Activated T-helper 17 cell treated with anti-CD3 and anti-CD28 coated beads, Interleukin-2, amount 50 U/mL, for 72 hours (primary cell): ENCODE measurements at regions not wholly inside any gene's neighbourhood (a gene's known extent, or its start where the extent isn't known, plus 50 kb on each side); places are given as distances from the start of the nearest gene placed in this dataset.

Experiments used
- ATAC-seq: fragments of 150-1000 bp; cut with Tn5 transposase; replicated peaks from 2 replicates; pipeline ENCODE4 v1.10.0; 2021; ENCODE audit warnings: mild to moderate bottlenecking, moderate library complexity
- H3K27ac Mint-ChIP-seq: one replicate; pipeline ENCODE4 v1.8.0; 2022; ENCODE audit warnings: mixed read lengths
- H3K27me3 Mint-ChIP-seq: one replicate; pipeline ENCODE4 v1.8.0; 2022; ENCODE audit warnings: mixed read lengths
- H3K36me3 Mint-ChIP-seq: one replicate; pipeline ENCODE4 v1.8.0; 2022; ENCODE audit warnings: low read depth, mild to moderate bottlenecking, mixed read lengths
- H3K4me1 Mint-ChIP-seq: one replicate; pipeline ENCODE4 v1.8.0; 2022; ENCODE audit warnings: mixed read lengths
- H3K4me3 Mint-ChIP-seq: one replicate; pipeline ENCODE4 v1.8.0; 2022; ENCODE audit warnings: mild to moderate bottlenecking, mixed read lengths
- H3K9me3 Mint-ChIP-seq: one replicate; pipeline ENCODE4 v1.8.0; 2022; ENCODE audit warnings: mixed read lengths

DNA sequence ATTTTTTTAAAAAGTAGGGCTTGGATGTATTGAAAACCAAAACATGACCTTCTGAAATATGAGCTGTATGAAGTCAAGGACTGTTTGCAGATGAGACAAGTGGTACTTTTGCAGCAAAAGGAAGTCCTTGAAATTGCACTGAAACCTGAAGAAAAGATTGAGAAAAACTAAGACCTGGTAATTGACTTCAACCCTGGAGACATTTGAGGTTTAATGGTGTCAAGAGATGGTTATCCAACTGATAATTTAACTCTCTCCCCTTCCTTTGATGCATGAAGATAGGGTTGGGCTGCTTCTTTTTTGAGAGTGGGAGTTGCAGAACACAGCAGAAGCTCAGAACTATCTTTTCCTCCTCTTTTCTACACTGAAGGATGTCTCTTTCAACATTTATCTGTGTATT lies 180.9 kb upstream of the DTNBP1 start:
- no peak for ATAC-seq
- H3K27me3 Mint-ChIP-seq = peaks cover 3% of the 10 kb centered on the region

GRCh38 chr6:15843226-15843625 lies 180.4 kb upstream of the DTNBP1 start:
- Mint-ChIP-seq H3K27ac (no peak overlapping the region), H3K9me3 (no peaks in the 10 kb centered on the region), H3K36me3 (no peaks in the 10 kb centered on the region), H3K4me1 (no peaks in the 10 kb centered on the region), H3K4me3 (no peak overlapping the region), H3K27me3 (peaks cover 3% of the 10 kb centered on the region)
- no peak for ATAC-seq

More for the DNA sequence above, 180.9 kb upstream of the DTNBP1 start:
- Mint-ChIP-seq H3K36me3 (no peaks in the 10 kb centered on the region), H3K9me3 (no peaks in the 10 kb centered on the region), H3K4me3 (no peak overlapping the region), H3K4me1 (no peaks in the 10 kb centered on the region), H3K27ac (no peak overlapping the region)

- Mint-ChIP-seq H3K9me3 (no peaks in the 10 kb centered on the region), H3K36me3 (no peaks in the 10 kb centered on the region), H3K27me3 (peaks cover 3% of the 10 kb centered on the region), H3K4me1 (no peaks in the 10 kb centered on the region), H3K27ac (no peak overlapping the region), H3K4me3 (no peak overlapping the region)
- ATAC-seq = no peak
These were observed 179.9 kb upstream of the DTNBP1 start for GRCh38 chr6:15842727-15843117.

DNA sequence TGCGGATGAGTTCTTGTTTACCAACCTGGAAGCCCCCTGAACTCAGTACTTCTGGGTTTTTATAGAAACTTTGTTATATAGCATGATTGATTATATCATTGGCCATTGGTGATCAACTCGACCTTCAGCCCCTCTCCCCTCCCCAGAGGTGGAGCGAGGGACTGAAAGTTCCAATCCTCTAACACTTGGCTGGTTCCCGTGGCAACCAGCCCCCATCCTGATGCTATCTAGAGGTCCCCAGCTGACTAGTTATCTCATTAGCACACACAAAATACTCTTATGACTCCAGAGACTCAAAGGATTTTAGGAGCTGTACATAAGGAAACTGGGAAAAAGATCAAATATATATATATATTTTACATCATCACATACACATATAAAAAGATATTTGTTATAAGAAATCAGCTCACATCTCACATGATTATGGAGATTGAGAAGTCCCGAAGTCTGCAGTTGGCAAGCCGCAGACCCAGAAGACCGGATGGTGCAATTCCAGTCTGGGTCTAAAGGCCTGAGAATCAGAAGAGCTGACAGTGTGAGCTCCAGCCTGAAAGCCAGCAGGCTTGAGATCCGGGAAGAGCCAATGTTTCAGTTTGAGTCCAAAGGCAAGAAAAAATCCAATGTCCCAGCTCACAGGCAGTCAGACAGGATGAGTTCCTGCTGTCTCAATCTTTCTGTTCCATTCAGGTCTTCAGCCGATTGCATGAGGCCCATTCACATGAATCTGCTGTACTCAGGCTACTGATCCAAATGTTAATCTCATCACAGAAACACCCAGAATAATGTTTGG lies 179.3 kb upstream of the DTNBP1 start:
- Mint-ChIP-seq H3K4me1 (no peaks in the 10 kb centered on the region), H3K4me3 (no peak overlapping the region), H3K9me3 (no peaks in the 10 kb centered on the region), H3K36me3 (no peaks in the 10 kb centered on the region), H3K27me3 (peaks cover 3% of the 10 kb centered on the region), H3K27ac (no peak overlapping the region)
- no peak for ATAC-seq

DNA sequence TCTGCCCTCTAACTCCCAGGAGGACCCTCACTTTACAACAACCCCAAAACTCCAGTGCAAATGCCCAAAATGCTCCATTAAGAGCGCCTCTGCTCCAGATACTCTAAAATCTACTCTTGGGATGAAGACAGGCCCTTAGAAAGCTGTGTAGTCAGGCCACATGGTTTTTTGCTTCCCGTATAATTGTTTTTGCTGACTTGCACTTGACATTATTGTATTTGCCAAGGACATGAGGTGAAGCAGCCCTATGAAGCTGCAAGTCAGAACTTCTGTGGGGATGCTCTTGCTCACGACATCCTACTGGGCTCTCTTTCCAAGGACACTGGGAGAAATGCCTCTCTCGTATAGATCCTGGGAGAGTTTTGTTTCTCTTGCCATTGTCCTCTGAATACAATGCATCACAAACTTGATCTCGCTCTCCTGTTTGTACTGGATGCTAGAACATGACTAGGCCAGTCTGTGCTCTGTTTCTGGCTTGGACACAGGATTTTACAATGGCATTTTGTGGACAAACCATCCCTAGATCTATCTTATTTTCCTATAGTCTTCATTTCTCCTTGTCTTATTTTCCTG lies 177.2 kb upstream of the DTNBP1 start:
- no peak overlapping the region for H3K4me3 Mint-ChIP-seq
- H3K4me1 Mint-ChIP-seq = no peaks in the 10 kb centered on the region
- no peaks in the 10 kb centered on the region for H3K36me3 Mint-ChIP-seq
- H3K27me3 Mint-ChIP-seq = peaks cover 7% of the 10 kb centered on the region
- H3K27ac Mint-ChIP-seq = no peak overlapping the region
- H3K9me3 Mint-ChIP-seq = no peaks in the 10 kb centered on the region
- no peak for ATAC-seq

- H3K27me3 Mint-ChIP-seq = peaks cover 7% of the 10 kb centered on the region
- H3K4me3 Mint-ChIP-seq = no peak overlapping the region
- no peak overlapping the region for H3K27ac Mint-ChIP-seq
- H3K4me1 Mint-ChIP-seq = no peaks in the 10 kb centered on the region
- ATAC-seq = no peak
- H3K9me3 Mint-ChIP-seq = no peaks in the 10 kb centered on the region
- no peaks in the 10 kb centered on the region for H3K36me3 Mint-ChIP-seq
These were observed 174.4 kb upstream of the DTNBP1 start for GRCh38 chr6:15837205-15837604.

- Mint-ChIP-seq H3K27me3 (peaks cover 4% of the 10 kb centered on the region), H3K4me1 (no peaks in the 10 kb centered on the region), H3K4me3 (no peak overlapping the region), H3K9me3 (no peaks in the 10 kb centered on the region), H3K36me3 (no peaks in the 10 kb centered on the region), H3K27ac (no peak overlapping the region)
- no peak for ATAC-seq
These were observed 170.0 kb upstream of the DTNBP1 start for GRCh38 chr6:15832841-15833240.

GRCh38 chr6:15829156-15829555 lies 166.3 kb upstream of the DTNBP1 start:
- Mint-ChIP-seq H3K4me1 (no peaks in the 10 kb centered on the region), H3K27me3 (peaks cover 12% of the 10 kb centered on the region), H3K4me3 (no peak overlapping the region), H3K36me3 (no peaks in the 10 kb centered on the region), H3K9me3 (no peaks in the 10 kb centered on the region), H3K27ac (no peak overlapping the region)
- ATAC-seq = no peak

GRCh38 chr6:15827496-15828255 lies 164.8 kb upstream of the DTNBP1 start:
- ATAC-seq = no peak
- Mint-ChIP-seq H3K27me3 (peaks cover 23% of the 10 kb centered on the region), H3K9me3 (no peaks in the 10 kb centered on the region), H3K36me3 (no peaks in the 10 kb centered on the region), H3K27ac (no peak overlapping the region), H3K4me1 (no peaks in the 10 kb centered on the region), H3K4me3 (no peak overlapping the region)

- Mint-ChIP-seq H3K27ac (no peak overlapping the region), H3K36me3 (no peaks in the 10 kb centered on the region), H3K27me3 (peaks cover 23% of the 10 kb centered on the region), H3K4me1 (no peaks in the 10 kb centered on the region), H3K4me3 (no peak overlapping the region), H3K9me3 (no peaks in the 10 kb centered on the region)
- no peak for ATAC-seq
These were observed 164.0 kb upstream of the DTNBP1 start for GRCh38 chr6:15826814-15827318.

DNA sequence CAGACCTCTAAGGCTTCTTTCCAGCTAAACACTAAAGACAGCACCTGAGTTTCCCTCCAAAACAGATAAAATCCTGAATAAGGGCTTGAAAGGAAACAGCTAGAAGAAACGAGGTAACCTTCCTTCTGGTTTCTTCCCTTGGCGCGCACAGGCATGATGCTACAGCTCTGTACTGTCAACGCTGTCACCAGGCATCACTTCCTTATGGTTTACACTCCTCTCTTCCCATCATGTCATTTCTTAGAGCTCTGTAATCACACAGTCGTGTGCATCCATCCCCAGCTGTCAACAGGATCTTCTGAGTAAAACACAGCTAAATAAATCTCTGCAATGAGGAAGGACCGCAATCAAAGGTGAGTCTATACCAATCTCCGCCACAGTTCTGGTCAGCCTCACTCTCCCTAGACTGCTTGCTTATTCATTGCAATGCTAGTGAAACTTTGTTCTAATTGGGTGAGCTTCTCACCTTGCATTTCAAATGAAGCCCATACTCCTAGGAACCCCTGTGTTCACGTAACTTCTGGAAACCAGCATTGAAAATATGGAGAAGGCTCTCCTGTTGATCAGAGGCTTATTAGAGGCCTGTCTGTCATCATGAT lies 162.6 kb upstream of the DTNBP1 start:
- no peaks in the 10 kb centered on the region for H3K9me3 Mint-ChIP-seq
- H3K4me1 Mint-ChIP-seq = no peaks in the 10 kb centered on the region
- no peak overlapping the region for H3K27ac Mint-ChIP-seq
- no peaks in the 10 kb centered on the region for H3K36me3 Mint-ChIP-seq
- H3K4me3 Mint-ChIP-seq = no peak overlapping the region
- peaks cover 28% of the 10 kb centered on the region for H3K27me3 Mint-ChIP-seq
- no peak for ATAC-seq

- Mint-ChIP-seq H3K9me3 (no peaks in the 10 kb centered on the region), H3K4me3 (no peak overlapping the region), H3K36me3 (no peaks in the 10 kb centered on the region), H3K27ac (no peak overlapping the region), H3K4me1 (no peaks in the 10 kb centered on the region), H3K27me3 (peaks cover 28% of the 10 kb centered on the region)
- ATAC-seq = no peak
These were observed 162.0 kb upstream of the DTNBP1 start for GRCh38 chr6:15824811-15825210.

DNA sequence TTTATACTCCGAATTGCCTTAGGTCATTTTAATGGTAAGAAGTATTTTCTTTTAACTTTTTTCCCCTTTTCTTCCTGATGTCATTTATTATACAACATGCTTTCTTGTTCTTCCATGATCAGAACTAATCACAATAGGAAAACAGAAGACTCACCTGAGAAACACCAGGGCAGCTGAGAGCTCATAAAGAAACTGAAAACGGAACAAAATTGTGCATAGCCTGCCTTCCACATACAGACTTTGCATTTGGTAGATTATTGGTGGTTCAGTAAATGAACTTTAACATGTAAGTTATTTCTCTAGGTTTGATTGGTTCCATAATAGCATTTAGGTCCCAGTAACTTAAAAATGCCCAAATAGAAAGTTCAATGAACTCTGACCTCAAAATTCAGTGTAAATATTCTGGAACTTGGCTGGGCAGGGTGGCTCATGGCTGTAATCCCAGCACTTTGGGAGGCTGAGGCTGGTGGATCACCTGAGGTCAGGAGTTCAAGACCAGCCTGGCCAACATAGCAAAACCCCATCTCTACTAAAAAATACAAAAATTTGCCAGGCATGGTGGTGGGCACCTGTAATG lies 161.1 kb upstream of the DTNBP1 start:
- Mint-ChIP-seq H3K4me3 (no peak overlapping the region), H3K27me3 (peaks cover 32% of the 10 kb centered on the region), H3K27ac (no peak overlapping the region), H3K9me3 (no peaks in the 10 kb centered on the region), H3K4me1 (no peaks in the 10 kb centered on the region), H3K36me3 (no peaks in the 10 kb centered on the region)
- no peak for ATAC-seq

DNA sequence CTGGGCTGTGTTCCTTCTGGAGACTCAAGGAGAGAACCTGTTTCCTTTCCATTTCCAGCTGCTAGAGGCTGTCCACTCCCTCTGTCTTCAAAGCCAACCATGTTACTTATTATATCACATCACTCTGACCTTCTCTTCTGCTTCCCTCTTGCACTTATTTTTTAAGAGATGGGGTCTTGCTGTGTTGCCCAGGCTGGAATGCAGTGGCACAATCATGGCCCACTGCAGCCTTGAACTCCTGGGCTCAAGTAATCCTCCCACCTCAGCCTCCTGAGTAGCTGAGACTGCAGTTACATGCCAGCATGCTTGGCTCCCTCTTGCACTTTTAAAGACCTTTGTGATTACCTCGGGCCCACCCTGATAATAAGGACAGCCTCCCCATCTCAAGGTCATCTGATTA lies 160.0 kb upstream of the DTNBP1 start:
- Mint-ChIP-seq H3K27me3 (peaks cover 32% of the 10 kb centered on the region), H3K27ac (no peak overlapping the region), H3K4me3 (no peak overlapping the region), H3K9me3 (no peaks in the 10 kb centered on the region), H3K4me1 (no peaks in the 10 kb centered on the region), H3K36me3 (no peaks in the 10 kb centered on the region)
- ATAC-seq = no peak
